ENCODE measurements at regions not wholly inside any gene's neighbourhood (a gene's known extent, or its start where the extent isn't known, plus 50 kb on each side); places are given as distances from the start of the nearest gene placed in this dataset.
"Not testable (repeated sequence)": the region's sequence is repeated elsewhere in the genome, so short reads cannot be mapped to it uniquely, and the experiment has no call there.

- no peak for DNase-seq (ENCODE audit: low read depth)
These were observed 82.7 kb upstream of the CD302 start for GRCh38 chr2:159880729-159881128.

GRCh38 chr2:159879051-159879604 lies 81.1 kb upstream of the CD302 start:
- no peak for DNase-seq (ENCODE audit: low read depth)

GRCh38 chr2:159875083-159875482 lies 77.1 kb upstream of the CD302 start:
- no peak for DNase-seq (ENCODE audit: low read depth)

- no peak for DNase-seq (ENCODE audit: low read depth)
These were observed 75.2 kb upstream of the CD302 start for GRCh38 chr2:159873258-159873657.

- DNase-seq (ENCODE audit: low read depth): no peak
These were observed 74.3 kb upstream of the CD302 start for GRCh38 chr2:159872353-159872752.

- not testable (repeated sequence) for DNase-seq (ENCODE audit: low read depth)
These were observed 70.7 kb upstream of the CD302 start for GRCh38 chr2:159868598-159869159.

GRCh38 chr2:159867567-159868361 lies 69.8 kb upstream of the CD302 start:
- no peak for DNase-seq (ENCODE audit: low read depth)

- DNase-seq (ENCODE audit: low read depth): peak; percentile 76
These were observed 65.6 kb upstream of the CD302 start for GRCh38 chr2:159863526-159864160.

- no peak for DNase-seq (ENCODE audit: low read depth)
These were observed 62.7 kb upstream of the CD302 start for GRCh38 chr2:159860581-159861310.

GRCh38 chr2:159859583-159859982 lies 61.6 kb upstream of the CD302 start:
- no peak for DNase-seq (ENCODE audit: low read depth)

- no peak for DNase-seq (ENCODE audit: low read depth)
These were observed 58.8 kb upstream of the CD302 start for GRCh38 chr2:159856760-159857159.

- DNase-seq (ENCODE audit: low read depth): no peak
These were observed 57.6 kb upstream of the CD302 start for GRCh38 chr2:159855557-159856061.

GRCh38 chr2:159855143-159855542 lies 57.1 kb upstream of the CD302 start:
- DNase-seq (ENCODE audit: low read depth): no peak

- DNase-seq (ENCODE audit: low read depth): no peak
These were observed 56.5 kb upstream of the CD302 start for GRCh38 chr2:159854481-159854880.

GRCh38 chr2:159853101-159853500 lies 55.1 kb upstream of the CD302 start:
- no peak for DNase-seq (ENCODE audit: low read depth)

- DNase-seq (ENCODE audit: low read depth): no peak
These were observed 53.9 kb upstream of the CD302 start for GRCh38 chr2:159851941-159852340.

- DNase-seq (ENCODE audit: low read depth): no peak
These were observed 52.8 kb upstream of the CD302 start for GRCh38 chr2:159850789-159851188.

GRCh38 chr2:159849160-159849813 lies 51.3 kb upstream of the CD302 start:
- DNase-seq (ENCODE audit: low read depth): no peak

Data from CMK (cell line).